ENCODE measurements at regions not wholly inside any gene's neighbourhood (a gene's known extent, or its start where the extent isn't known, plus 50 kb on each side); places are given as distances from the start of the nearest gene placed in this dataset.

GRCh38 chr13:81907787-81908372 is 1567.0 kb upstream of the SPRY2 start:
- TF ChIP-seq CTCF (IDR thresholded peaks at IDR 0.05; ENCODE audit: insufficient read depth, low read length): no peak
- no peak for TF ChIP-seq REST (IDR thresholded peaks at IDR 0.05; ENCODE audit: insufficient replicate concordance, low read depth)
- TF ChIP-seq GABPA (IDR thresholded peaks at IDR 0.05; ENCODE audit: low read depth): no peak
- TF ChIP-seq POLR2AphosphoS5 (IDR thresholded peaks at IDR 0.05; ENCODE audit: low read depth): no peak
- TF ChIP-seq SPI1 (IDR thresholded peaks at IDR 0.05; ENCODE audit: borderline replicate concordance, low read depth): no peak

All from HL-60 (cell line).